H1 (cell line): ENCODE measurements at regions not wholly inside any gene's neighbourhood (a gene's known extent, or its start where the extent isn't known, plus 50 kb on each side); places are given as distances from the start of the nearest gene placed in this dataset.

ENCODE experiments used
- CTCF ChIA-PET: fragments of 300-600 bp; sonication (Branson Sonifier 250); formaldehyde crosslinking; loops from one replicate; lab custom pipeline; 2021; ENCODE audit not compliant: partially characterized antibody; lab: Charles Lee
- POLR2A ChIA-PET: fragments of 300-600 bp; sonication (Branson Sonifier 250); formaldehyde crosslinking; loops from one replicate; lab custom pipeline; 2021; ENCODE audit warnings: inconsistent platforms; ENCODE audit not compliant: partially characterized antibody; lab: Charles Lee
- DNase-seq, 2 experiments: peaks; one replicate each; pipeline versions ENCODE4 v3.0.0 to v3.0.0-alpha.2; 2010 to 2022; ENCODE audit warnings: low spot score in 2 of 2, low read depth in 1 of 2, mixed read lengths in 1 of 2
- FAIRE-seq: peaks from 2 replicates; lab custom pipeline; 2011; peaks lifted over from hg19 to GRCh38; lab: Jason Lieb, UNC
- H2AFZ ChIP-seq: 2 replicates; pipeline ENCODE4 v1.8.1; 2012; ENCODE audit warnings: low read length, inconsistent platforms
- H2AK5ac ChIP-seq: 2 replicates; pipeline ENCODE4 v1.6.1; 2013; ENCODE audit warnings: low read depth, low read length
- H2BK120ac ChIP-seq: replicated peaks from 2 replicates; pipeline ENCODE3; 2013; ENCODE audit warnings: low read depth, low read length, inconsistent platforms
- H2BK12ac ChIP-seq: 2 replicates; pipeline ENCODE4 v1.6.1; 2013; ENCODE audit warnings: low read depth, low read length
- H2BK15ac ChIP-seq: 2 replicates; pipeline ENCODE4 v1.6.1; 2013; ENCODE audit warnings: low read length
- H2BK20ac ChIP-seq: 2 replicates; pipeline ENCODE4 v1.6.1; 2013; ENCODE audit warnings: low read length
- H2BK5ac ChIP-seq: 2 replicates; pipeline ENCODE4 v1.6.1; 2013; ENCODE audit warnings: low read depth, low read length
- H3K14ac ChIP-seq: 2 replicates; pipeline ENCODE4 v1.6.1; 2013; ENCODE audit warnings: inconsistent platforms; ENCODE audit not compliant: insufficient read length
- H3K18ac ChIP-seq: 2 replicates; pipeline ENCODE4 v1.6.1; 2013; ENCODE audit warnings: low read length; ENCODE audit errors: extremely low read depth
- H3K23ac ChIP-seq: 2 replicates; pipeline ENCODE4 v1.6.1; 2013; ENCODE audit warnings: inconsistent platforms; ENCODE audit not compliant: insufficient read length
- H3K23me2 ChIP-seq: 2 replicates; pipeline ENCODE4 v1.6.1; 2013; ENCODE audit warnings: low read depth, low read length
- H3K27ac ChIP-seq: 2 replicates; pipeline ENCODE4 v1.6.1; 2011; ENCODE audit warnings: low read depth, low read length, inconsistent platforms
- H3K27me3 ChIP-seq, 4 experiments: replicated peaks in 1 of 4; 1 replicate in 1 of 4; 2 replicates in 3 of 4; pipeline versions ENCODE4 v1.6.1 to v1.8.1; 2011 to 2013; ENCODE audit warnings: low read length in 3 of 4, mild to moderate bottlenecking in 3 of 4, inconsistent platforms in 2 of 4, mixed read lengths in 2 of 4, moderate library complexity in 1 of 4; ENCODE audit not compliant: control insufficient read depth in 3 of 4, insufficient read depth in 3 of 4; ENCODE audit errors: extremely low read depth in 1 of 4
- H3K36me3 ChIP-seq, 4 experiments: 2 replicates each; pipeline versions ENCODE4 v1.6.1 to v1.8.1; 2011 to 2013; ENCODE audit warnings: mild to moderate bottlenecking in 4 of 4, low read length in 3 of 4, moderate library complexity in 2 of 4, control low read depth in 1 of 4, inconsistent platforms in 1 of 4; ENCODE audit not compliant: insufficient read depth in 4 of 4, control insufficient read depth in 2 of 4
- H3K4ac ChIP-seq: replicated peaks from 2 replicates; pipeline ENCODE3; 2013; ENCODE audit warnings: low read length, low read depth, mixed read lengths, inconsistent platforms; ENCODE audit not compliant: insufficient read length
- H3K4me1 ChIP-seq, 4 experiments: replicated peaks in 1 of 4; 1 replicate in 1 of 4; 2 replicates in 3 of 4; pipeline versions ENCODE4 v1.6.1 to v1.8.1; 2011 to 2013; ENCODE audit warnings: low read length in 3 of 4, inconsistent platforms in 2 of 4, mixed read lengths in 1 of 4; ENCODE audit not compliant: insufficient read depth in 4 of 4, control insufficient read depth in 3 of 4
- H3K4me2 ChIP-seq, 2 experiments: 2 replicates each; pipeline versions ENCODE4 v1.6.1 to v1.8.1; 2011 to 2013; ENCODE audit warnings: low read depth in 2 of 2, low read length in 2 of 2, control low read depth in 1 of 2, inconsistent platforms in 1 of 2, mild to moderate bottlenecking in 1 of 2; ENCODE audit not compliant: insufficient read depth in 1 of 2
- H3K4me3 ChIP-seq, 4 experiments: fragments of 200-600, 300-600 bp in 1 of 4; sonication (generic), shearing (Covaris generic), sonication (Bioruptor Twin) in 1 of 4; 2 replicates each; pipeline versions ENCODE4 v1.5.1 to v1.8.1; 2011 to 2016; ENCODE audit warnings: low read length in 4 of 4, low read depth in 3 of 4, control low read depth in 2 of 4, inconsistent platforms in 2 of 4, mild to moderate bottlenecking in 2 of 4, mixed read lengths in 1 of 4, moderate library complexity in 1 of 4; ENCODE audit not compliant: insufficient read depth in 2 of 4; ENCODE audit errors: extremely low read depth in 1 of 4
- H3K56ac ChIP-seq: replicated peaks from 2 replicates; pipeline ENCODE3; 2013; ENCODE audit warnings: low read depth, mild to moderate bottlenecking, mixed read lengths, low read length, inconsistent platforms; ENCODE audit not compliant: insufficient read length
- H3K79me1 ChIP-seq: 2 replicates; pipeline ENCODE4 v1.6.1; 2013; ENCODE audit warnings: low read depth, low read length, control low read depth
- H3K79me2 ChIP-seq, 2 experiments: 2 replicates each; pipeline versions ENCODE4 v1.6.1 to v1.8.1; 2012 to 2013; ENCODE audit warnings: low read length in 2 of 2, mild to moderate bottlenecking in 2 of 2, inconsistent platforms in 1 of 2; ENCODE audit not compliant: insufficient read depth in 2 of 2, control insufficient read depth in 1 of 2
- H3K9ac ChIP-seq, 4 experiments: replicated peaks in 1 of 4; 1 replicate in 1 of 4; 2 replicates in 3 of 4; pipeline versions ENCODE4 v1.6.1 to v1.8.1; 2011 to 2013; ENCODE audit warnings: low read depth in 3 of 4, low read length in 3 of 4, control low read depth in 2 of 4, mild to moderate bottlenecking in 2 of 4, moderate library complexity in 2 of 4, inconsistent platforms in 1 of 4; ENCODE audit errors: extremely low read depth in 1 of 4
- H3K9me3 ChIP-seq, 2 experiments: 2 replicates each; pipeline versions ENCODE4 v1.6.1 to v1.8.1; 2012 to 2013; ENCODE audit warnings: mild to moderate bottlenecking in 2 of 2, moderate library complexity in 2 of 2, control low read depth in 1 of 2, inconsistent platforms in 1 of 2, low read depth in 1 of 2, low read length in 1 of 2, mixed read lengths in 1 of 2; ENCODE audit not compliant: insufficient read depth in 2 of 2
- H4K20me1 ChIP-seq, 2 experiments: replicated peaks in 1 of 2; 2 replicates each; pipeline versions ENCODE3 to v1.8.1; 2011 to 2013; ENCODE audit warnings: inconsistent platforms in 2 of 2, low read length in 2 of 2, mild to moderate bottlenecking in 1 of 2; ENCODE audit not compliant: insufficient read depth in 2 of 2, control insufficient read depth in 1 of 2
- H4K5ac ChIP-seq: 2 replicates; pipeline ENCODE4 v1.6.1; 2013; ENCODE audit warnings: low read length, low read depth, mixed read lengths, inconsistent platforms; ENCODE audit not compliant: insufficient read length
- H4K8ac ChIP-seq: 2 replicates; pipeline ENCODE4 v1.8.0; 2013; ENCODE audit warnings: mild to moderate bottlenecking, moderate library complexity, low read length, inconsistent platforms; ENCODE audit not compliant: insufficient read depth; ENCODE audit errors: extremely low read depth
- H4K91ac ChIP-seq: replicated peaks from 2 replicates; pipeline ENCODE3; 2013; ENCODE audit warnings: low read length, mixed read lengths, inconsistent platforms; ENCODE audit not compliant: insufficient read length
- ASH2L ChIP-seq: fragments of 200-600, 300-600 bp; sonication (generic); IDR thresholded peaks from one replicate; pipeline ENCODE4 v1.7.1; 2017; ENCODE audit warnings: low read length
- RBBP5 ChIP-seq: IDR thresholded peaks from 2 replicates; pipeline ENCODE4 v1.7.1; 2012; ENCODE audit warnings: low read depth, mild to moderate bottlenecking, inconsistent platforms, low read length, moderate library complexity, borderline replicate concordance
- SIRT6 ChIP-seq: IDR thresholded peaks from one replicate; pipeline ENCODE4 v1.7.1; 2012; ENCODE audit warnings: low read length, inconsistent platforms
- SP4 ChIP-seq: IDR thresholded peaks from 2 replicates; pipeline ENCODE4 v1.6.1; 2012; ENCODE audit warnings: low read length, inconsistent platforms
- TAF1 ChIP-seq: IDR thresholded peaks from 2 replicates; pipeline ENCODE4 v1.6.1; 2011; ENCODE audit warnings: mild to moderate bottlenecking, low read depth, low read length
- ZNF274 ChIP-seq: IDR thresholded peaks from 2 replicates; pipeline ENCODE4 v1.7.0; 2012; ENCODE audit warnings: low read length, borderline replicate concordance; ENCODE audit errors: extremely low read depth
- WGBS, 2 experiments: shearing (Covaris generic) in 1 of 2; methylation state at CpG; one replicate each; pipeline versions ENCODE4 v1.1.6 to v1.1.7; 2013 to 2015; ENCODE audit warnings: low lambda C conversion rate in 2 of 2, mixed read lengths in 2 of 2, inconsistent platforms in 1 of 2, low coverage in 1 of 2, missing lambda C conversion rate in 1 of 2; ENCODE audit not compliant: insufficient replicate concordance in 2 of 2, insufficient coverage in 1 of 2, insufficient read length in 1 of 2; ENCODE audit errors: extremely low coverage in 1 of 2, missing lambda C conversion rate in 1 of 2; 5-methylcytosine and 5-hydroxymethylcytosine counted together

DNA sequence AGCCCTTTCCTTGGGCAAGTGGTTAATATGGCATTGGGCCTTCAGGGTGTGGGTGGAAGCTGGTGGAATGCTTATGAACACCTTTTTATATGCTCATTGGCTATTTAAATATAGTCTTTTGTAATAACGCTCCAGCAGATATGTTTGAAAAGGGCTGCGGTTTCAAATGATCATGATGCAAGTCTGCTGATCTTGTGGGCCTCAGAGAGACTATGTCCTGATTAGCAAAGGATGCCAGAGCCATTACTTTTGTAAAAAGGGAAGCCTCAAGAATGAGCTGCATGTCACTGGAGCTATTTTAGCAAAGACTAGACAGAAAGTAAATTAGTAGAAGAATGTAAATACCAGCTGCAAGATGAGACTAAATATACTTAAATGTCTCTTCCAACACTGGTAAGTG, 200.5 kb downstream of the GXYLT1 start:
- no peak overlapping the region for H2BK12ac ChIP-seq
- H3K23me2 ChIP-seq = no peaks in the 10 kb centered on the region
- H3K18ac ChIP-seq = no peak overlapping the region
- H3K9ac ChIP-seq = no peak overlapping the region
- no peak overlapping the region for H2AK5ac ChIP-seq
- H3K79me1 ChIP-seq = no peaks in the 10 kb centered on the region
- no peak overlapping the region for H3K23ac ChIP-seq
- H4K8ac ChIP-seq = no peak overlapping the region
- H3K14ac ChIP-seq = no peak overlapping the region
- H2BK5ac ChIP-seq = no peak overlapping the region
- H3K4me1 ChIP-seq = no peaks in the 10 kb centered on the region
- H3K4me3 ChIP-seq = no peak overlapping the region
- no peak overlapping the region for H2BK15ac ChIP-seq
- no peaks in the 10 kb centered on the region for H3K36me3 ChIP-seq
- H3K9me3 ChIP-seq = peaks cover 12 to 24% of the 10 kb centered on the region in 2 experiments
- no peaks in the 10 kb centered on the region for H4K20me1 ChIP-seq
- no peak overlapping the region for H3K56ac ChIP-seq
- H3K79me2 ChIP-seq = no peaks in the 10 kb centered on the region
- no peak overlapping the region for H2BK120ac ChIP-seq
- DNase-seq = no peak
- H2BK20ac ChIP-seq = no peak overlapping the region
- ChIA-PET POLR2A (no interaction called here), CTCF (interaction anchor here (1.3 kb wide), 1 partner anchor 8 kb away, joined by 3 read pairs; no protein-coding TSS in a partner anchor)
- H3K27ac ChIP-seq = no peak overlapping the region
- no peak overlapping the region for H3K4me2 ChIP-seq
- 90% methylated on average over 2 of the region's 2 CpGs; no CpG with 5 or more reads in 1 of the 2 experiments for WGBS, 2 experiments
- no peak overlapping the region for H2AFZ ChIP-seq
- H3K4ac ChIP-seq = no peak overlapping the region
- H3K27me3 ChIP-seq = no peaks in the 10 kb centered on the region
- no peak for TF ChIP-seq RBBP5
- no peak for TF ChIP-seq ASH2L
- TF ChIP-seq SP4 = no peak
- no peak for TF ChIP-seq SIRT6
- TF ChIP-seq TAF1 = no peak
- no peak for TF ChIP-seq ZNF274
- H4K5ac ChIP-seq = no peak overlapping the region
- H4K91ac ChIP-seq = no peak overlapping the region
- FAIRE-seq = no peak
